ENCODE measurements at regions not wholly inside any gene's neighbourhood (a gene's known extent, or its start where the extent isn't known, plus 50 kb on each side); places are given as distances from the start of the nearest gene placed in this dataset.

GRCh38 chr6:43916924-43917877 lies 147.2 kb downstream of the VEGFA start (continued):
- peak; percentile 92 for TF ChIP-seq ZNF609 (CRISPR knock-in tag; IDR thresholded peaks at IDR 0.05; ENCODE audit: borderline replicate concordance)
- 0 out of 2 replicates have a peak, but pooled peaks have one; percentile 37 for TF ChIP-seq TCF7 (IDR thresholded peaks at IDR 0.05; ENCODE audit: low read depth)
- 0 out of 2 replicates have a peak, but pooled peaks have one; percentile 7 for TF ChIP-seq LCORL (IDR thresholded peaks at IDR 0.05)
- TF ChIP-seq LCORL (CRISPR knock-in tag; IDR thresholded peaks at IDR 0.05), result peak; percentile 93
- peak; percentile 64; the same call in 1 of the 2 replicates for TF ChIP-seq SOX13 (IDR thresholded peaks at IDR 0.05)
- TF ChIP-seq SOX13 (CRISPR knock-in tag; conservative IDR thresholded peaks at IDR 0.05 in 1 of 2, IDR thresholded peaks at IDR 0.05 in 1 of 2), result peak in 1 of 2 experiments; percentile 80; a peak in 2 of 4 replicates
- peak; percentile 92 for TF ChIP-seq ZNF746 (CRISPR knock-in tag; IDR thresholded peaks at IDR 0.05)
- peak; percentile 75; the same call in 1 of the 2 replicates for TF ChIP-seq GATA4 (IDR thresholded peaks at IDR 0.05; ENCODE audit: borderline replicate concordance, low read depth)
- TF ChIP-seq ZMAT3 (CRISPR knock-in tag; conservative IDR thresholded peaks at IDR 0.05), result peak; percentile 67; the same call in 1 of the 2 replicates
- no peak for TF ChIP-seq ZNF382 (CRISPR knock-in tag; IDR thresholded peaks at IDR 0.05; ENCODE audit: borderline replicate concordance)
- TF ChIP-seq ZNF574 (CRISPR knock-in tag; IDR thresholded peaks at IDR 0.05), result peak; percentile 75
- TF ChIP-seq ZSCAN9 (CRISPR knock-in tag; IDR thresholded peaks at IDR 0.05; ENCODE audit: borderline replicate concordance), result peak; percentile 52
- TF ChIP-seq ZNF446 (CRISPR knock-in tag; IDR thresholded peaks at IDR 0.05), result no peak; the same call in 1 of the 2 replicates
- TF ChIP-seq TSC22D2 (CRISPR knock-in tag; IDR thresholded peaks at IDR 0.05; ENCODE audit: borderline replicate concordance), result peak; percentile 93; the same call in 1 of the 2 replicates
- TF ChIP-seq MXD3 (CRISPR knock-in tag; IDR thresholded peaks at IDR 0.05), result peak; percentile 54; the same call in 1 of the 2 replicates
- peak; percentile 90; the same call in 1 of the 2 replicates for TF ChIP-seq NCOA1 (CRISPR knock-in tag; IDR thresholded peaks at IDR 0.05)
- peak; percentile 89; the same call in 1 of the 2 replicates for TF ChIP-seq ZFP36L1 (CRISPR knock-in tag; IDR thresholded peaks at IDR 0.05)
- no peak for TF ChIP-seq ZNF776 (CRISPR knock-in tag; IDR thresholded peaks at IDR 0.05)
- TF ChIP-seq TGIF2 (CRISPR knock-in tag; IDR thresholded peaks at IDR 0.05), result peak; percentile 64; the same call in 1 of the 2 replicates
- TF ChIP-seq GABPB1 (CRISPR knock-in tag; IDR thresholded peaks at IDR 0.05), result peak; percentile 55; the same call in 1 of the 2 replicates
- 0 out of 2 replicates have a peak, but pooled peaks have one; percentile 24 for TF ChIP-seq XBP1 (CRISPR knock-in tag; IDR thresholded peaks at IDR 0.05)
- no peak for TF ChIP-seq ZMYM2 (CRISPR knock-in tag; IDR thresholded peaks at IDR 0.05)
